Loucy (cell line): ENCODE measurements at regions not wholly inside any gene's neighbourhood (a gene's known extent, or its start where the extent isn't known, plus 50 kb on each side); places are given as distances from the start of the nearest gene placed in this dataset.

ENCODE experiments used
- EZH2phosphoT487 ChIP-seq: fragments of 200-600 bp; IDR thresholded peaks from 2 replicates; pipeline ENCODE4 v1.6.1; 2018; ENCODE audit warnings: antibody characterized with exemption, mild to moderate bottlenecking, moderate library complexity, borderline replicate concordance
- TF ChIP-seq, protein P1 (sequence below): fragments of 200-600 bp; sonication (generic); conservative IDR thresholded peaks from 2 replicates; pipeline ENCODE4 v1.5.1; 2014; ENCODE audit warnings: mild to moderate bottlenecking, antibody characterized with exemption, low read length

DNA sequence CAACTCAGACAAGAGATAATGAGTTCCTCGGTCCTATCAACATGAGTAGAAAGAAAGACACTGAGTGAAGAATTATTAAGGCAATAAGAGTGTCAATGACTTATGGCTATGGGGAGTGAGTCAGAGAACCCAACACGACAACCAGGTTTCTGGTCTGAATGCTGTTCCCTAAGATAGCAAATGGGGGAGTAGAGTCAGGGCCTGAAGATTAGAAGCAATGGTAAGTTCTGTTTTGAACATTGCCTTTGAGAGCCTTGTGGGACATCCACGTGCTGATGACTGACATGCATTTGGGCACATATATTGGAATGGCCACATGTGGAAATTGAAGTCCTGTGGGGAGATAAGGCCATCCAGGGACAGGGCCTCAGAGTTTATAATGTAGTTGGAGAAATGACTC lies 254.4 kb upstream of the TCF21 start:
- TF ChIP-seq, protein P1, sequence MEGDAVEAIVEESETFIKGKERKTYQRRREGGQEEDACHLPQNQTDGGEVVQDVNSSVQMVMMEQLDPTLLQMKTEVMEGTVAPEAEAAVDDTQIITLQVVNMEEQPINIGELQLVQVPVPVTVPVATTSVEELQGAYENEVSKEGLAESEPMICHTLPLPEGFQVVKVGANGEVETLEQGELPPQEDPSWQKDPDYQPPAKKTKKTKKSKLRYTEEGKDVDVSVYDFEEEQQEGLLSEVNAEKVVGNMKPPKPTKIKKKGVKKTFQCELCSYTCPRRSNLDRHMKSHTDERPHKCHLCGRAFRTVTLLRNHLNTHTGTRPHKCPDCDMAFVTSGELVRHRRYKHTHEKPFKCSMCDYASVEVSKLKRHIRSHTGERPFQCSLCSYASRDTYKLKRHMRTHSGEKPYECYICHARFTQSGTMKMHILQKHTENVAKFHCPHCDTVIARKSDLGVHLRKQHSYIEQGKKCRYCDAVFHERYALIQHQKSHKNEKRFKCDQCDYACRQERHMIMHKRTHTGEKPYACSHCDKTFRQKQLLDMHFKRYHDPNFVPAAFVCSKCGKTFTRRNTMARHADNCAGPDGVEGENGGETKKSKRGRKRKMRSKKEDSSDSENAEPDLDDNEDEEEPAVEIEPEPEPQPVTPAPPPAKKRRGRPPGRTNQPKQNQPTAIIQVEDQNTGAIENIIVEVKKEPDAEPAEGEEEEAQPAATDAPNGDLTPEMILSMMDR: no peak
- no peak for TF ChIP-seq EZH2phosphoT487
